Epithelial cell of esophagus (primary cell): ENCODE measurements at regions not wholly inside any gene's neighbourhood (a gene's known extent, or its start where the extent isn't known, plus 50 kb on each side); places are given as distances from the start of the nearest gene placed in this dataset.

Experiments used
- DNase-seq: peaks from one replicate; pipeline ENCODE4 v3.0.0; 2010; ENCODE audit warnings: low read depth
- H3K4me3 ChIP-seq: 2 replicates; pipeline ENCODE4 v1.5.1; 2011; ENCODE audit warnings: mild to moderate bottlenecking, low read length, control low read depth
- TF ChIP-seq, protein P1 (sequence below): IDR thresholded peaks from 2 replicates; pipeline ENCODE4 v1.5.1; 2011; ENCODE audit warnings: low read depth, mild to moderate bottlenecking, low read length, control low read depth, inconsistent platforms; ENCODE audit not compliant: insufficient read depth; ENCODE audit errors: missing control alignments

DNA sequence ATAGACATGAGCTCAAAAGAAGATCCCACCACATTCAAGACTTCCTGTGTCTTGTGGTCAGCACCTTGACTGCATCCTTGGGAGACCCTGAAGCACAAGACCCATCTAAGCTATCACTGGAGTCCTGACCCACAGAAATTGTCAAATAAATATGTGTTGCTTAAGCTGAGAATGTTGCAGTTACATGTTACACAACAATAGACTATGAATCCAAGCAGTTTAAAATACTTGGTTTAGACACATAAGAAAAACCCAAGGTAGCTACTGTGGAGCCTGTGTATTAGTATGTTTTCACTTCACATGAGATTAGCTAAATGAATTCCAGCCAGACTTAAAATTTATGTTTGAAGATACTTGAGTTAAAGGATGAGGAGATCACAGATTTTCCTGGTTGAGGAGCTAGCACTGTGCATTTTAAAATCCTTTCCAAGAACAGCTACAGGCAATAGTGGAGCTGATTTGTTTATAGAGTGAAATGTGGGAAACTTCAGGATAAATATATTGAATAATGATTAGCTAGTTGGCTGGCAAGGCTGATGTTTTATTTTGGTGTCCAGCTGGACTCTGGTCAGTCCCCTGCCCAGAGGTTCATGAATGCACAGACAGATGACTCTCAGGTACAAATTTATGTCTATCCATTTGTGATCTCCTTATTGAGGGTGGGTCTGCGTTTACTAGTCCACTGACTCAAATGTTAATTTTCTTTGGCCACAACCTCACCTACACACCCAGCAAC lies 1527.7 kb downstream of the NLGN4Y start:
- no peak overlapping the region for H3K4me3 ChIP-seq
- TF ChIP-seq, protein P1, sequence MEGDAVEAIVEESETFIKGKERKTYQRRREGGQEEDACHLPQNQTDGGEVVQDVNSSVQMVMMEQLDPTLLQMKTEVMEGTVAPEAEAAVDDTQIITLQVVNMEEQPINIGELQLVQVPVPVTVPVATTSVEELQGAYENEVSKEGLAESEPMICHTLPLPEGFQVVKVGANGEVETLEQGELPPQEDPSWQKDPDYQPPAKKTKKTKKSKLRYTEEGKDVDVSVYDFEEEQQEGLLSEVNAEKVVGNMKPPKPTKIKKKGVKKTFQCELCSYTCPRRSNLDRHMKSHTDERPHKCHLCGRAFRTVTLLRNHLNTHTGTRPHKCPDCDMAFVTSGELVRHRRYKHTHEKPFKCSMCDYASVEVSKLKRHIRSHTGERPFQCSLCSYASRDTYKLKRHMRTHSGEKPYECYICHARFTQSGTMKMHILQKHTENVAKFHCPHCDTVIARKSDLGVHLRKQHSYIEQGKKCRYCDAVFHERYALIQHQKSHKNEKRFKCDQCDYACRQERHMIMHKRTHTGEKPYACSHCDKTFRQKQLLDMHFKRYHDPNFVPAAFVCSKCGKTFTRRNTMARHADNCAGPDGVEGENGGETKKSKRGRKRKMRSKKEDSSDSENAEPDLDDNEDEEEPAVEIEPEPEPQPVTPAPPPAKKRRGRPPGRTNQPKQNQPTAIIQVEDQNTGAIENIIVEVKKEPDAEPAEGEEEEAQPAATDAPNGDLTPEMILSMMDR, result no peak
- no peak for DNase-seq

DNA sequence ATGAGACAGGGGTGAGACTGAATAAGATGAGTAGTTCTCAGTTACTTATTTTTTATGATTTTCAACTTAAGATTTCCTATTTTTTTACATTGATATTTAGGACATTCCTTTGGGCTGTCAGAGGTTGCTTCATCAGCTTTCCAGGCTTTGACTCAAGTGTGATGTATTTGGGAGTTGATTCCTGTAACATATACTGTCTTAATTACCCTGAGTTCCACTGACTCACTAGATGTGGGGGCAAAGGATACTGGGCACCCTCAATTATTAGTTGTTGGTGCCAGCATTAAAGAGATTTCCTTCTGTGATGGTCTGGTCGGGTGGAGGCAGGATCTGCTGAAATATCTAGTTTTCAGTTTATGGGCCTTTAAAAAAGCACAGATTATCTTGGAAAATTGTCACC lies 1535.8 kb downstream of the NLGN4Y start:
- no peak overlapping the region for H3K4me3 ChIP-seq
- DNase-seq, result peak; percentile 15
- TF ChIP-seq, protein P1, result no peak

DNA sequence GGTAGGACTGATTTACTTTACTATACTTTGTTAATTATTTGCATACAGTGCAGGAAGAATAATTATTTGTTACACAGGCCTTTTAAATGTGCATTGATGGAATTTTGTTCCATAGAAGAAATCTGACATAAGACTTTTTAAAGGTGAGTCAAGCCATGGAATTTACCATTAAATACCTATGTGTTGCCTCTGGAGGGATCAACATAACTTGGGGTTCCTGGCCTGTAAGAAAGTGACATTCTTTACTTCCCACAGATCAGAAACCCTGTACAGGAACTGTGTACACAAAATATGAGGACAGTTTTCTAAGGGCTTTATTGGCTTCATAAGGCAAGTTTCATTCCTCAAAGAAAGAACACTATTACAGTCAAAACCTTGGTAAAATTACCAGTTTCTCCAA lies 1536.4 kb downstream of the NLGN4Y start:
- DNase-seq, result no peak
- H3K4me3 ChIP-seq, result no peak overlapping the region
- TF ChIP-seq, protein P1, result no peak

DNA sequence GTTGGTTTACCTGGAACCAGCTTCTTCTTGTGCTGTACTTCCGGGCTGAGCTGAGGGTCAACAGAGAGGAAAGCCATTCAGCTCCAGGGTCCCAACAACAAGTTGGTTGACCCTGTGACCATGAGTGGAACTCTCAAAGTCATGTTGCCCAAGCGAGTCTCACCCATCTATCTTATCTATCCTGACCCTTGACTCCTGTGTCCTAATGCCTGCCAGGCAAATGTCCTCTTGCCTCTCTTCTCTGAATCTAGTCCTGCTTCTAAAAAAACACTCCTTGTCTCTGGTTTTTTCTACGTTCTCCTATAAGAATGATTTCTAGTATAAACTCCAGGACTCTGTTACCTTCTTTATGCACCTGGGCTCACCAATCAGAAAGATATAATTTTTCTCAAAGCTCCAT lies 1547.6 kb downstream of the NLGN4Y start:
- TF ChIP-seq, protein P1, result no peak
- no peak for DNase-seq
- H3K4me3 ChIP-seq, result no peak overlapping the region

DNA sequence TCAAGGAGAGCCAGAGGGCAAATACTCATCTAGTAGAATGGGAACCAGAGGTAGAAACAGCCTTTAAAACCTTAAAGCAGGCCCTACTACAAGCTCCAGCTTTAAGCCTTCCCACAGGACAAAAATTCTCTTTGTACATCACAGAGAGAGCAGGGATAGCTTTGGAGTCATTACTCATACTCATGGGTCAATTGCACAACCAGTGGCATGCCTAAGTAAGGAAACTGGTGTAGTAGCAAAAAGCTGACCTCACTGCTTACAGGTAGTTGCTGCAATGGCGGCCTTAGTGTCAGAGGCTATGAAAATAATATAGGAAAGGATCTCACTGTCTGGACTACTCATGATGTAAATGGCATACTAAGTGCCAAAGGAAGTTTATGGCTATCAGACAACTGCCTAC lies 1551.4 kb downstream of the NLGN4Y start:
- H3K4me3 ChIP-seq, result no peak overlapping the region
- DNase-seq, result peak; percentile 81
- TF ChIP-seq, protein P1, result no peak

DNA sequence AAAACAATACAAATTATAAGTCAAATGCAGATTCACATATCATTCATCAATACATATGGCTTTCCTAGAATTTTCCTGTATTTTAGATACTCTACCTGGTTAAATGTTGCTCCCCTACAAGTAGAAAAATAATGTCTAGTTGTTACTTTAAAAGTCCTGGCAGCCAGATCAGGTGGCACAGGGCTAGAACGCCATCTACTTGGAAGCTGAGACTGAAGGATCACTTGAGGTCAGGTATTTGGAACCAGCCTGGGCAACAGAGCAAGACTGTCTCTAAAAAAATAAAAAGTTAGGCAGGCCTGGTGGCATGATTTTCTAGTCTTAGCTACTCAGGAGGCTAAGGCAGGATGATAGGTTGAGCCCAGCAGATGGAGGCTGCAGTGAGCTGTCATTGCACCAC lies 1573.0 kb downstream of the NLGN4Y start:
- TF ChIP-seq, protein P1, result no peak
- DNase-seq, result no peak
- H3K4me3 ChIP-seq, result no peak overlapping the region

DNA sequence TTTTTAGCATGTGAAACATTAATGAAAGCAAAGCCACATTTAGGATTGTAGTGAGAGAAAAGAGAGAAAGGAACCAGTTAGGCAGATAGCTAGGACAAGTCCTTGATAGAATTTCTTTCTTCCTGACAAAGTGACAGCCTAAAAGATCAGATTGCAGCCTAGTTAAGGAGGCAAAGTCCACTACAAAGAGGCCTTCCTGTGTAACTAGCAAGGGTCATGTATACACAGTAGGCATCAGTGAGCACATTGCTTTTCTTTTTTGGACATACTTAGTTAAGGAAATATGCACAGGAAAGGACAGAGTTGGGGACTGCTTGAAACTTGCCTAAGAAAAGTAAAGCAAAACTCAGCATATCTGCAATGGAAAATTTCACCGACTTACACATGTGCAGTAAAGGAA lies 1577.5 kb downstream of the NLGN4Y start:
- TF ChIP-seq, protein P1, result no peak
- DNase-seq, result no peak
- H3K4me3 ChIP-seq, result no peak overlapping the region
